ENCODE measurements at regions not wholly inside any gene's neighbourhood (a gene's known extent, or its start where the extent isn't known, plus 50 kb on each side); places are given as distances from the start of the nearest gene placed in this dataset.

GRCh38 chr6:103042336-103042735 is 1648.8 kb downstream of the GRIK2 start:
- H3K56ac ChIP-seq (replicated peaks; ENCODE audit: insufficient read length, low read depth, low read length): no peak overlapping the region
- no peaks in the 10 kb centered on the region for H3K23me2 ChIP-seq (ENCODE audit: low read depth, low read length)
- no peak overlapping the region for H3K9ac ChIP-seq (replicated peaks in 1 of 4; ENCODE audit: extremely low read depth in 1 of 4, low read depth in 3 of 4, low read length in 3 of 4)
- WGBS, 2 experiments (ENCODE audit: extremely low coverage in 1 of 2, insufficient coverage in 1 of 2, insufficient read length in 1 of 2, insufficient replicate concordance in 2 of 2, low coverage in 1 of 2, low lambda C conversion rate in 2 of 2, missing lambda C conversion rate in 1 of 2): 94% methylated on average over 5 of the region's 5 CpGs; no CpG with 5 or more reads in 1 of the 2 experiments
- H2BK15ac ChIP-seq (ENCODE audit: low read length): no peak overlapping the region
- H4K20me1 ChIP-seq (replicated peaks in 1 of 2; ENCODE audit: control insufficient read depth in 1 of 2, insufficient read depth in 2 of 2, low read length in 2 of 2): no peaks in the 10 kb centered on the region
- no peak overlapping the region for H3K23ac ChIP-seq (ENCODE audit: insufficient read length)
- H3K4me2 ChIP-seq (ENCODE audit: insufficient read depth in 1 of 2, low read depth in 2 of 2, low read length in 2 of 2): no peak overlapping the region
- no peak overlapping the region for H2BK12ac ChIP-seq (ENCODE audit: low read depth, low read length)
- H3K4me1 ChIP-seq (replicated peaks in 1 of 4; ENCODE audit: control insufficient read depth in 3 of 4, insufficient read depth in 4 of 4, low read length in 3 of 4): no peaks in the 10 kb centered on the region
- ChIA-PET POLR2A (ENCODE audit: partially characterized antibody) (no interaction called here), CTCF (ENCODE audit: partially characterized antibody) (no interaction called here)
- H2BK5ac ChIP-seq (ENCODE audit: low read depth, low read length): no peak overlapping the region
- no peak overlapping the region for H3K4me3 ChIP-seq (ENCODE audit: extremely low read depth in 1 of 4, insufficient read depth in 2 of 4, low read depth in 3 of 4, low read length in 4 of 4)
- H3K79me1 ChIP-seq (ENCODE audit: low read depth, low read length): no peaks in the 10 kb centered on the region
- H4K5ac ChIP-seq (ENCODE audit: insufficient read length, low read depth, low read length): no peak overlapping the region
- no peak overlapping the region for H4K91ac ChIP-seq (replicated peaks; ENCODE audit: insufficient read length, low read length)
- no peak overlapping the region for H3K18ac ChIP-seq (ENCODE audit: extremely low read depth, low read length)
- H3K27ac ChIP-seq (ENCODE audit: low read depth, low read length): no peak overlapping the region
- no peak overlapping the region for H2AFZ ChIP-seq (ENCODE audit: low read length)
- no peak overlapping the region for H2AK5ac ChIP-seq (ENCODE audit: low read depth, low read length)
- no peak overlapping the region for H2BK20ac ChIP-seq (ENCODE audit: low read length)
- no peak for FAIRE-seq
- H3K4ac ChIP-seq (replicated peaks; ENCODE audit: insufficient read length, low read depth, low read length): no peak overlapping the region
- no peaks in the 10 kb centered on the region for H3K27me3 ChIP-seq (replicated peaks in 1 of 4; ENCODE audit: control insufficient read depth in 3 of 4, extremely low read depth in 1 of 4, insufficient read depth in 3 of 4, low read length in 3 of 4)
- no peaks in the 10 kb centered on the region for H3K36me3 ChIP-seq (ENCODE audit: control insufficient read depth in 2 of 4, insufficient read depth in 4 of 4, low read length in 3 of 4)
- H4K8ac ChIP-seq (ENCODE audit: extremely low read depth, insufficient read depth, low read length): no peak overlapping the region
- TF ChIP-seq POLR2AphosphoS5 (IDR thresholded peaks at IDR 0.05; ENCODE audit: low read depth, low read length) (no peak), EGR1 (IDR thresholded peaks at IDR 0.05; ENCODE audit: borderline replicate concordance, low read depth, low read length) (no peak), PHF8 (conservative IDR thresholded peaks at IDR 0.05; ENCODE audit: low read depth, low read length) (no peak), TAF7 (optimal IDR thresholded peaks at IDR 0.05; ENCODE audit: borderline replicate concordance, low read depth, low read length) (no peak), FOSL1 (IDR thresholded peaks at IDR 0.05; ENCODE audit: insufficient read depth, low read depth, low read length) (no peak), JUN (IDR thresholded peaks at IDR 0.05; ENCODE audit: low read depth, low read length) (no peak), SP2 (IDR thresholded peaks at IDR 0.05; ENCODE audit: low read length) (no peak), CREB1 (IDR thresholded peaks at IDR 0.05) (no peak)
- TF ChIP-seq, protein P1, sequence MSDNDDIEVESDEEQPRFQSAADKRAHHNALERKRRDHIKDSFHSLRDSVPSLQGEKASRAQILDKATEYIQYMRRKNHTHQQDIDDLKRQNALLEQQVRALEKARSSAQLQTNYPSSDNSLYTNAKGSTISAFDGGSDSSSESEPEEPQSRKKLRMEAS (IDR thresholded peaks at IDR 0.05): no peak
- DNase-seq (ENCODE audit: low read depth in 1 of 2, low spot score in 2 of 2): no peak
- H3K14ac ChIP-seq (ENCODE audit: insufficient read length): no peak overlapping the region
- H3K79me2 ChIP-seq (ENCODE audit: control insufficient read depth in 1 of 2, insufficient read depth in 2 of 2, low read length in 2 of 2): no peaks in the 10 kb centered on the region
- no peaks in the 10 kb centered on the region; a peak in 1 of 4 replicates for H3K9me3 ChIP-seq (ENCODE audit: insufficient read depth in 2 of 2, low read depth in 1 of 2, low read length in 1 of 2)
- H2BK120ac ChIP-seq (replicated peaks; ENCODE audit: low read depth, low read length): no peak overlapping the region

Measured in H1 (cell line).